Left kidney (tissue), 1 donor: ENCODE measurements at regions not wholly inside any gene's neighbourhood (a gene's known extent, or its start where the extent isn't known, plus 50 kb on each side); places are given as distances from the start of the nearest gene placed in this dataset.

Experiments used
- DNase-seq: peaks from one replicate; pipeline ENCODE4 v3.0.0-alpha.2; 2013

DNA sequence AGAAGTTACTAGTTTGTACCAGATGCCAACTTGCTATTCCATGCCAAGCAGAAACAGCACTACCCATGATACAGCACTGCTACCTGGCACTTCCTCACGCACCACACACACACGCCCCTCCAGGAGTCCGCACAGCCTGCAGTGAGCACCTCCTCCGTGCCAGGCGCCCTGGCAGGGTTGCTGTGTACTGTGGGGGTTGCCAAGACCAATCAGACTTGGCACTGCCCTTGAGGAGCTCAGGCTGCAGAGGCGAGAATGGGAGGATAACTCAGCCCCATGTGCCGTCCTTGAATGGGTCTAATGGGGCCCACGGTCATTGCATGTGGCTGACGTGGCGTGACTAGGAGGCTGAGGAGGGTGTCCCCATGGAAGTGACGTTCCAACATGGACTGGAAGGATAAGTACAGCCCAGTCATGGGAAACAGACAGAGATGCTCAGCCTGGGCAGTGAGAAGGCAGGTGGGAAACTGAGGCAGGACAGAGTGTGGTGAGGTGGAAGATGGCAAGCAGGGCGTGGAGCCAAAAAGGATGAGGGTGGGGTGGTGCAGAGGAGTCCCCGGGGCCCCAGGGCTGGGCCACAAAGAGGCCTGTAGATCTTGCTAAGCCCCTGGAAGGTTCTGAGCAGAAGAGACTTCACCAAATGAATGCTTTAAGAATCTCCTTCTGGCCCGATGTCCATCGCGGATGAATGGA is 65.3 kb upstream of the C14orf180 start:
- no peak for DNase-seq

DNA sequence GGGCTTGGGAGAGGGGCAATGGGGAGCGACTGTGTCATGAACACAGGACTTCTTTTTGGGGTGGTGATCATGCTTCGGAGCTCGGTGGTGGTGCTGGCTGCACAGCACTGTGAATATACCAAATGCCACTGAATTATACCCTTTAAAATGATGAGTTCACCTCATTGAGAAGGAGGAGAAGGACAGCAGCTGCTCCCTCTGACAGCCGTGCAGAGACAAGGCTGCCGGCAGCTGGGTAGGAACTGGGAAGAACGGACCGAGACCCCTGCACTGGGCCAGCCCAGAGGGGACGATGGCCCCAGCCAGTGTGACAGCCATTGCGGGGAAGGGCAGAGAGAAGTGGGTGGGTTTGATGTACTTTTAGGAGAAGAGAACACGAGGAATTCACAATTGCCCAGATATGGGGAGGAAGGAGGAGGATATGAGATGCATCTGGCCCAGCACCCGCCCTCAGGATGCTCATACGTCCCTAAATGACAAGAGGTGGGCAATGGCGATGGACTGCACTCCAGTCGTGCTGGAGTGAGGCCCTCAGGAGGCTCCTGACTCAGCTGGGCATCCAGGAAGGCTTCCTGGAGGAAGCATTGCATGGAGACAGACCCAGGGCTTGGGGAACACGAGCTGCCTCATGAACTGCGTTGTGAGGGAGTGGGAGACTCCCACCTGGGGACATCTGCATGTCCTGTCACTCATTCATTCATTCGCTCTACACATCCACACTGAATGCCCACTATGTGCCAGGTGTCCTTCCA is 64.3 kb upstream of the C14orf180 start:
- DNase-seq, result no peak

DNA sequence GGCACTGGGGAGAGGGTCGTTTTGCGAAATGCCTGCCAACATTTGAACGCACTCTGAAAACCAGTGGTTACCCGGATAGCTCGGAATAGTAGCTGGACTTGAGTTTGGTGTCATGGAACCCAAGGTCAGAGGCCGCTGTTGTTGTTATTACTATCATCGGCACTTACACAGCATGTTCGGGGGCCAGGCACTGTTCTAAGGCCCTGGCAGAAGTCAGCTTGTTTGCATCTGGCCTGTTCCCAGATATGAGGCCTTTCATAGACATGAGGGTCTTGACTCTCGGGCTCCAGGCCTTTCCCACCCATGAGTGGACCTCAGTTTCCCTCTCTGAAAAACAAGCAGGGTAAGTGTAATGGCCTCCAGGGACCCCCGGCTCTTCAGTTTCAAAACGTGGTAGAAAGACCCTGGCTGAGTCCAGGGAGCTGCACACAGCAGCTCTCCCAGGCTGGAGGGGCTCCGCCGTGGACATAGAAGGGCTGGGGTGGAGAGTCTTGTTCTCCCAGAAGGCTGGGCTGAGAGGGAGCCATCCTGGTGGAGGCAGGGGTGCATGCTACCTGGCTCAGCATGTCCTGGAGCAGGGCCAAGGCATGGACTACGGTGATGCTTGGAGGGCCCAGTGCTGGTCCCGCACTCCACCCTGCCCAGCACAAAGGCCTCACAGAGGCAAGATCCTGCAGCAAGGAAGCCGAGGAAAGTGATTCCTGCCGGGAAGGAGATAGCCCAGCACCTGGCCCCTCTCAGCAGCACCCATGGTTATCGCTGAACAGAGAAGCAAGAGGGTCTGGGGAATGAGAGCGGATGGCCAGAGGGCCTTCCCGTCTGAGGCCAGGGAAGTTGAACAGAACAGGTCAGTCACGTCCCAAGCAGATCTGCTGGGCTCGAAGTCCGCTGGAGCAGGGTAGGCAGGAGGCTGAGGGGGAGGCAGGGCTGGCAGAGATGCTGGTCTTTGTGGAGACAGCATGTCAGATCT is 63.5 kb upstream of the C14orf180 start:
- DNase-seq, result no peak

DNA sequence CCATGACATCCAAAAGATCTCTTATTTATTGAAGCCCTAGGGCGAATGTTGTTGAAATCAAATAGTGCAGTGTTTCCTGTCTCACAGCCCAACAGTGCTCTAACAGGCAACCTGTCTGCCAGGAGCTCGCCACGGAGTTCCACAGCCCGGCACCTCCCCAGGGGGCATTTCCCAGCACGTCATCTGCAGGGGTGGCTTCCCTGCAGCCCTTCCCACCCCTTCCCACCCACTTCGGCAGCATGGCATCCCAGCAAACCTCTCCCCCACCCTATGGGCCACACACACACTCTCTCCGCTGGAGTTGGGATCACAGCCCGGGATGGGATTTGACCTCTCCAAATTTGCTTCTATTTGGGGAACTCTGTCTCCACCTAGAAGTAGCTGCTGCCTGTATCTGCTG is 62.7 kb upstream of the C14orf180 start:
- DNase-seq, result no peak

DNA sequence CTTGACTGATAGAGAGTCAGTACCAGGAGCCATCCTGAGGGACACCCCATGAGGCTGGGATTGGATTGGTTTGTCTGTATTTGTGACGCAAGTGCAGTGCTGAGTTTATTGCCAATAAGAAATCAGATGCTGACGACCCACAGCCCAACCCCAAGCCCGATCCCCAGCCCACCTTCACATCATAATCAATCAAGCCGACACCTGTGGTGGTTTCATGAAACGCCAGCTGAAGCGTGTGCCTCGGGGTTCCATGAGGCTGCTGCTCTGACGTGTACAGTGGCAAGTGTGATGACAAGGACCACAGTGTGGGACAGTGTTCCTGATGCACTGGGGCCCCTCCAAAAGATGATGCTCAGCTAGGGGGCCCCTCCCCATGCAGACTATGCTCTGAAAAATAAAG is 62.1 kb upstream of the C14orf180 start:
- no peak for DNase-seq

DNA sequence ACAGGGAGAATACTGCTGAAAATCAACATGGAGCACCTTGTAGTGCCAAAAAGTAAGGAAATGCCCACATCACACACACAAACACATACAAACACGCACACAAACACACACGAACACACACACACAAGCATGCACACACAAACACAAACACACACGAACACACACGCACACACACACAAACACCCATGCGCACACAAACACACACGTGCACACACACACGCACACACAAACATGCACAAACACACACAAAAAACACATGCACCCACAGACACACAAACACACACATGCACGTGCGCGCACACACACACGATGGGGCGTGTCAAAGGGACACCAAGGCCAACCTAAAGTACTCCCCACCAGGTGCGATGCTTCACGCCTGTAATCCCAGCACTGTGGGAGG is 61.7 kb upstream of the C14orf180 start:
- DNase-seq, result no peak

DNA sequence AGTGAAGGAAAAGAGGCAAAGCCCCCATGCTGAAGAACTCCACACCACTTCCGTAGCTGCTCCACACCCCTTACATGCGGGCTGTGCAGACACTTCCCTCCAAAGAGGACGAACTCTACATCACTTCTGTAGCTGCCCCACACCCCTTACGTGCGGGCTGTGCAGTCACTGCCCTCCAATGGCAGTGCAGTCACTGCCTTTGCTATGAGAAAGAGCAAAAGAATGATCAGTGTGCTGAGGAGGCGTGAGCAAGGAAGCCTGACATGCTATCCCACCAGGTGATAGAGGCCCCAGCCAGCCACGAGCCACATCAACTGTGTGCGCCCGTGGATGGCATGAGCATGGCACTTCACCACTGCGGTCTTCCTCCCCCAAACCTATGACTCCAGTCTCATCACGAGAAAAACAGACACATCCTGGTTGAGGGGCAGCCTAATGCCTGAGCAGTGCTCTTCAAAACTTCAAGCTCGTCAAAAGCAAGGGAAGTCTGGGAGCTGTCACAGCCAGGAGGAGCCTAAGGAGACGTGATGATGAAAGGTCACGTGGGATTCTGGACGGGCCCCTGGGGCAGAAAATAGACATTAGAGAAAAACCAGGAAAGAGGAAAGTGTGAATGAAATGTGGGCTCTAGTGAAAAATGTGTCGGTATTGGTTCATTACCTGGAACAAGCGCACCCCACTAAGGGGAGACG is 60.8 kb upstream of the C14orf180 start:
- no peak for DNase-seq

DNA sequence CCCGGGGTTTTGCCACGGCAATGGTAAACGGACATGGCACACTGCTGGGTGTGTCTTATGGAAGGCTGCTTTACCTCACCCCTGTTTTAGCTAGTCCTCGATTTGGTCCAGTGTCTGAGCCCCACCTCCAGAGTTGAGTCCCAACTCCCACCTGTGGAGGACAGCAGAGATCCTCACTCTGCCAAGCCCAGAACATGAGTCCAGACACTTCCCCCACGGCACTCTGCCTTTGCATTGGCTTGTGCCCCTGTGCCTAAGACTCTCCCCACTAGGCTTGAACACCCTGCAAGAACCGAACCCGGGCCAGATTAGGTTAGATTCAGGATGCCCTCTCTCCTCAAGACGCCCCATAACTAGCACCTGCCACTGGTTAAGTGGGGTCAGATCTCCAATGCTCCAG is 59.8 kb upstream of the C14orf180 start:
- DNase-seq, result no peak

DNA sequence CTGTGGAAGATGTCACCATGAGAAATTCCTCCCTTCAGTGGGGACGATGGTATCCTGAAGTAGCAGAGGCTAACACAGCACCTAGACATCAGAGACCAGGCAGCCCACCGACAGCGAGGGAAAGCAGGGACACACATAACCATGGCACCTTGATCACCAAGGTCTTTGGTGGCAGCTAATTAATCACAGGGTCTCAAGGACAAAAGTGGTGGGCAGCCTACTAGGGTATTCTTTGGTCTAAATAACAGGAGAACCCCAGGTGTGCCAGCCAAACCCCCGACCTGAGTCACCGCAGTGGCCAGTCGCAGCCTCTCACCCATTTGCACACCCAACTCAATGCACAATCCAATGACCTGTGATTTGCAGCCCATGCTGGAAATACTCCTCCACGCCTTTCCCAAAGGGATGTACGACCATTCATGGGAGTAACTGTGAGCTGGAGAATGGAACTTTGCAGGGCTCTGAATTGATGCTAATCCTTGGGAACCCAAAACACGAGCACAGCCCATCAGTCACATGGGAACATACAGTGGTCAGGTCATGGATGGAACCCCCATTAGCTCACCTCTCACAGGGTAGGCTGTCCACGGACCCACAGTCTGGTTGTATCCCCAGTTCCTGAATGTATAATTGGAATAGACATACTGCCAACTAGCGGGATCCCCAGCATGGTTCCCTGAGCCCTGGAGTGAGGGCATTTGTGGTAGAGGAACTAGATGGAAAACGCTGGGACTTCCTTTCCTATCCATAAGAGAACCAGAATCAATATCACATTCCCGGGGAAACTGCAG is 58.7 kb upstream of the C14orf180 start:
- DNase-seq, result no peak

DNA sequence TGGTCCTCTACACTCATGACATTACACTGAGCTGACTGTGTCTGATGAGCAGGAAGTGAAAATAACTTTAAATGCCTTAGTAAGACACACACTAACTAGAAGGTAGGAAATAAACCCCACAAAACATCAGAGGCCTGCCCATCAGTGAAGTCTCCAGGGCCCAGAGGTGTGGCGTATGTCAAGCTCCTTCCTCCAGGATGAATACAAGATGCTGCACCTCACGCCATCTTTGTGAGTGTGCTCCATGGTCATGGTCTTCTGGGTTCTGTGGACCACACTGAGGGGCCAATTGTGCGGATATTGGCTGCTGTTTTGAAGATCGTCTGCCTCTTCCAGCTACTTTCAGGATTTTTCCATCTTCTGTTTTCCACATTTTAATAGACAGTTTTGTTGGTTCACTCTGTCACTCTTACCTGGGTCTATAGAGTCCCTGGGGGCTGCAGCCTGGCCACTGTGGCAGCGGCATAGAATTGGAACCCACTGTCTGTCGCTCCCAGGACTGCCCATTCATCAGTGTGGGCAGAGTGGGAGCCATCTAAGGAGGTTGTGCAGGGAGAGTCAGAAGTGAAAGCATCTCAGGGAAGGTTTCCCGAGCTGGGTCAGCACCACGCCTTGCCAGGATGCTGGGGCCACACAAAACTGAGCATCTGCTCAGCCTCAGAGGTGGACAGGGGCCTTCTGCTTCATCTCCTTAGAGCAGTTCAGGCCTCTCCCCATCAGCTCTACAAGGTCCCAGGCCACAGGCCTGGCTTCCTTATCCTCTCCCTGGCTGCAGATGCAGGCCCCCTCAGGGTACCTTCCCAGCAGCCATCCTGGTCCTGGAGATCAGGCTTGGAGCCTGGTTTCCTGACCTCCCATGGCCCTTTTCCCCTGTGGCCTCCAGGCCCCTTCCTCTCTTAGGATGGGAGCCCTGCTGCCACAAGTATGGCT is 57.5 kb upstream of the C14orf180 start:
- DNase-seq, result no peak

DNA sequence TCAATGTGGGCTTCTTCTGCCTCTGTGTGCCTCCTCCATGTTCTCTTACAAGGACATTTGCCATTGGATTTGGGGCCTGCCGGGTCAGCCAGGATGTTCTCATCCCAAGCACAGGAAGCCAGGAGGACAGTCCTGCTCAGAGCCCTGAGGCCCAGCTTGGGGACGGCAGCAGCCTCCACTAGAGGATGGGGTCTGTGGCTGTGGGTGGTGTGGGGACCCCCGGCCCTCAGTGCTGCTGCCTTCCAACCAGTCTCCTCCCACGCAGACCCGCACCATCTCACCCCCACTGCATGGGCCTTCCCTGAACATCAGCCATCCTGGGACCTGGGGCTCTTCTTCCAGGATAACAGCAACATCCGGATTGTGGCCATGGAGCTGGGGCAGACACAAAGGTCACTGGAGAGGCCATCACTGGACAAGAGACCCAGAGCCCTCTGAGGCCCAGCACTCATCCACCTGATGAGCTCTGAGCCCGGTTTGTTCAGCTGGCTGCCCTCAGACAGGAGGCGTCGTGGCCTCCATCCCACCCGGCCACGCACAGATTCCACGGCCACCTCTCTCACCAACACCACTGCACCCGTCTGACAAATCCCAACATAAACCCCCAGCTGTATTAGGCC is 56.5 kb upstream of the C14orf180 start:
- no peak for DNase-seq

DNA sequence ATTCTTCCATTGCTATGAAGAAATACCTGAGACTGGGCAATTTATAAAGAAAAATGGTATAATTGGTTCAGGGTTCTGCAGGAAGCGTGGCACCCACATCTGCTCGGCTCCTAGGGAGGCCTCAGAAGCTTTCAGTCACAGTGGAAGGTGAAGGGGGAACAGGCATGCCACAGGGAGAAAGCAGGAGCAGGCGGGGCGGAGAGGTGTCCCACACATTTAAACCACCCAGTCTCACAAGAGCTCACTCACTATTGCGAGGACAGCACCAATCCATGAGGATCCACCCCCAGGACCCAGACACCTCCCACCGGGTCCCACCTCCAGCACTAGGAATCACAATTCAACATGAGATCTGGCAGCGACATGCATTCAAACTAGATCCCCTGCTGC is 56.0 kb upstream of the C14orf180 start:
- no peak for DNase-seq

DNA sequence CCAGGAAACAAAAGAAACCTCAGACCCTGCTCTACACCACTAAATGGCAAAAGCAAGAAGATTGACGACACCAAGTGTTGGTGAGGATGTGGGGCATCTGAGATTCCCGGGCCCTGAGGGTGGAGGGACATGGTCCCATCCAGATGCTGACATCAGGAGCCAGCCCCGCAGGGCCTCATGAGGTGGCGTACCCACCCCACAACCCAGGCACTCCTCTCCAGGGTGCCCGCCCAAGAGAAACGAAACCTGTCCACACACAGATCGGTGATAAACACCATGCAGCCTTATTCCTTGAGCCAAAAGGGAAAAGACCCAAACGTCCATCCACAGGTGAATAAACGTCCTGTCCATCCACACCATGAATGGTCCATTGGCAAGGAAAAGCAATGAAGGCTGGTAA is 54.8 kb upstream of the C14orf180 start:
- DNase-seq, result no peak

DNA sequence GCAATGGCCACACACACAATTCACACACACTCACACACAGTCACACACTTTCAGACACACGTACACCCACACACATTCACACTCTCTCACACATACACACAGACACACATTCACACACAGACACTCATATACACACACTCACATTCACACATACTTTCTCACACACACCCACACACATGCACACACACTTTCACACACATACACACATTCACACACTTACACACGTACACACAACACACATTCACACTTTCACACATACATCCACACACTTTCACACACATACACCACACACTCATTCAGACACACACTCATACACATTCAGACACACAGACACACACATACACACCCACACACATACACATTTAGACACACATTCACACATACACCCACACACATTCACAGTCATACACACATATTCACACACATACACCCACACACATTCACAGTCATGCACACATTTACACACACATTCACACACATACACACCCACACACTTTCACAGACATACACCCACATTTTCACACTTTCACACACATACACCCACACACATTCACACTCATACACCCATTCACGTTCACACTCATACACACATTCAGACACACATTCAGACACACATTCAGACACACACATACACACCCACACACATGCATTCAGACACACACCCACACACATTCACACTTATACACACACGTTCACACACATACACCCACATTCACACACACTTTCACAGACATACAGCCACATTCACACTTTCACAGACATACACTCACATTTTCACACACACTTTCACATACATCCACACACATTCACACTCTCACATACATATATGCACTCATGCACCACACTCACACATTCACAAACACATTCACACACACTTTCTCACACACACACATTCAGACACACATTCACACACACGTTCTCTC is 52.6 kb upstream of the C14orf180 start:
- no peak for DNase-seq

DNA sequence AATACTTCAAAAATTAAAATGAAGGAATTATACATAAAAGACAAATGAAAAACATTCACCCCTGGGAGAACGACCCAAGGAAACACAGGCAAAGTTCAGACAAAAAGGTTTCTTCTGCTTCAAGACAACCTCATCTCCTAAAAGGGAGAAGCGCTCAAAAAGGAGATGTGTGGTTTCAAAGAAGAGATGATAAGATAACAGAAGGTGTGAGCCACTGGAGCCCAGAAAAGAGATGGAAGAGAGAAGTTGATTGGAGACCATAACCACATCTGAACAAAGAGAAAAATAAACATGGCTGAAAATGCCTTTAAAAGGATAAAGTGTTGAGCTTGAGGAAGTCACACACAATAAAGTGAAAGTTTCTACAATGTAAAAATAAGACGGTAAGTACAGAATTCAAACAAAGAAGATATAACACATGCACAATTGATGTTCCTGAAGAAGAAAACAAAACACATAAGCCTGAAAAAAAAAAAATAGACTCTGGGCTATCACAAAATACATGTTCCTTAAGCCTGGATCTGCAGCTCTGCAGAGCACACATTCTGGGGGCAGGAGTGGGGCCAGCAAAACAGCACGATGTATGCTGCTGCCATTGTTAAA is 51.6 kb upstream of the C14orf180 start:
- DNase-seq, result no peak

DNA sequence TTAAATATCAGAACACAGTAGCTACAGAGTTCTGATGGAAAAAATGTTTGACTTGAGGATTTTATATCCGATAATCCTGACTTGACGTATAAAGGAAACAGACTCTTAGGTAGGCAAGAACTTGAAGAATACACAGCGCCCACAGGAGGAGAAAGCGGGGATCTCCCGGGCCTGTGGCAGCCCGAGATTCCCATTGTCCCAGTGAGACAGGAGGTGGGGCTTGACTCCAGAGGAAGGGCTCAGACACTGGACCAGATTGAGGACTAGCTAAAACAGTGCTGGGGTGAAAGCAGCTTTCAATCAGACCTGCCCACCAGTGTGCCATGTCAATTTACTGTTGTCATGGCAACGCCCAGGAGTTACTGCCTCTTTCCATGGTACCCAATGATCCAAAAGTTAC is 51.1 kb upstream of the C14orf180 start:
- DNase-seq, result no peak
